ENCODE measurements at regions not wholly inside any gene's neighbourhood (a gene's known extent, or its start where the extent isn't known, plus 50 kb on each side); places are given as distances from the start of the nearest gene placed in this dataset.

- Histone ChIP-seq H3K36me3 (ENCODE audit: insufficient read depth, low read length) (no peaks in the 10 kb centered on the region), H3K4me2 (ENCODE audit: low read depth, low read length, poor library complexity, severe bottlenecking) (no peak overlapping the region), H3K4me1 (ENCODE audit: low read length) (no peaks in the 10 kb centered on the region), H4K20me1 (ENCODE audit: insufficient read depth, low read depth, low read length) (no peaks in the 10 kb centered on the region), H3K27ac (ENCODE audit: low read length) (no peak overlapping the region), H3K9ac (ENCODE audit: low read length) (no peak overlapping the region), H3K9me3 (ENCODE audit: low read length) (no peaks in the 10 kb centered on the region), H2AFZ (ENCODE audit: low read length) (no peak overlapping the region), H3K9me2 (replicated peaks; ENCODE audit: insufficient read depth, low read length) (no peaks in the 10 kb centered on the region), H3K79me2 (ENCODE audit: low read length) (no peaks in the 10 kb centered on the region), H3K4me3 (ENCODE audit: low read length) (no peak overlapping the region), H3K27me3 (ENCODE audit: low read length) (no peaks in the 10 kb centered on the region)
- no peak for DNase-seq
Observed at GRCh38 chr7:109331423-109331822, 761.7 kb downstream of the DNAJB9 start.

- no peaks in the 10 kb centered on the region for H4K20me1 ChIP-seq (ENCODE audit: insufficient read depth, low read depth, low read length)
- no peak overlapping the region for H3K4me2 ChIP-seq (ENCODE audit: low read depth, low read length, poor library complexity, severe bottlenecking)
Observed at GRCh38 chr7:109335951-109336350, 766.3 kb downstream of the DNAJB9 start.

GRCh38 chr7:109336531-109336930 is 766.9 kb downstream of the DNAJB9 start:
- no peak for DNase-seq
- no peak overlapping the region for H3K27ac ChIP-seq (ENCODE audit: low read length)
- H3K9ac ChIP-seq (ENCODE audit: low read length), result no peak overlapping the region
- no peak overlapping the region for H3K4me2 ChIP-seq (ENCODE audit: low read depth, low read length, poor library complexity, severe bottlenecking)
- no peaks in the 10 kb centered on the region for H3K36me3 ChIP-seq (ENCODE audit: insufficient read depth, low read length)
- H3K4me1 ChIP-seq (ENCODE audit: low read length), result no peaks in the 10 kb centered on the region
- no peak overlapping the region for H3K4me3 ChIP-seq (ENCODE audit: low read length)
- H3K79me2 ChIP-seq (ENCODE audit: low read length), result no peaks in the 10 kb centered on the region
- H3K9me2 ChIP-seq (replicated peaks; ENCODE audit: insufficient read depth, low read length), result no peaks in the 10 kb centered on the region
- H3K9me3 ChIP-seq (ENCODE audit: low read length), result no peaks in the 10 kb centered on the region; the same call in 1 of the 2 replicates
- no peaks in the 10 kb centered on the region for H3K27me3 ChIP-seq (ENCODE audit: low read length)
- no peaks in the 10 kb centered on the region for H4K20me1 ChIP-seq (ENCODE audit: insufficient read depth, low read depth, low read length)
- H2AFZ ChIP-seq (ENCODE audit: low read length), result no peak overlapping the region

More at GRCh38 chr7:109335951-109336350, 766.3 kb downstream of the DNAJB9 start:
- Histone ChIP-seq H3K4me3 (ENCODE audit: low read length) (no peak overlapping the region), H3K9ac (ENCODE audit: low read length) (no peak overlapping the region), H3K27me3 (ENCODE audit: low read length) (no peaks in the 10 kb centered on the region), H2AFZ (ENCODE audit: low read length) (no peak overlapping the region), H3K79me2 (ENCODE audit: low read length) (no peaks in the 10 kb centered on the region), H3K9me3 (ENCODE audit: low read length) (no peaks in the 10 kb centered on the region; the same call in 1 of the 2 replicates), H3K9me2 (replicated peaks; ENCODE audit: insufficient read depth, low read length) (no peaks in the 10 kb centered on the region), H3K36me3 (ENCODE audit: insufficient read depth, low read length) (no peaks in the 10 kb centered on the region), H3K27ac (ENCODE audit: low read length) (no peak overlapping the region), H3K4me1 (ENCODE audit: low read length) (no peaks in the 10 kb centered on the region)
- no peak for DNase-seq

- no peak for DNase-seq
- H3K27ac ChIP-seq (ENCODE audit: low read length), result no peak overlapping the region
- no peaks in the 10 kb centered on the region for H4K20me1 ChIP-seq (ENCODE audit: insufficient read depth, low read depth, low read length)
- H3K9me3 ChIP-seq (ENCODE audit: low read length), result no peaks in the 10 kb centered on the region; the same call in 1 of the 2 replicates
- H3K79me2 ChIP-seq (ENCODE audit: low read length), result no peaks in the 10 kb centered on the region
- no peaks in the 10 kb centered on the region for H3K4me1 ChIP-seq (ENCODE audit: low read length)
- no peak overlapping the region for H2AFZ ChIP-seq (ENCODE audit: low read length)
- H3K4me2 ChIP-seq (ENCODE audit: low read depth, low read length, poor library complexity, severe bottlenecking), result no peak overlapping the region
- no peaks in the 10 kb centered on the region for H3K9me2 ChIP-seq (replicated peaks; ENCODE audit: insufficient read depth, low read length)
- no peaks in the 10 kb centered on the region for H3K36me3 ChIP-seq (ENCODE audit: insufficient read depth, low read length)
- no peaks in the 10 kb centered on the region for H3K27me3 ChIP-seq (ENCODE audit: low read length)
- H3K9ac ChIP-seq (ENCODE audit: low read length), result no peak overlapping the region
- H3K4me3 ChIP-seq (ENCODE audit: low read length), result no peak overlapping the region
Observed at GRCh38 chr7:109343678-109344077, 774.0 kb downstream of the DNAJB9 start.

- H3K27me3 ChIP-seq (ENCODE audit: low read length), result no peaks in the 10 kb centered on the region
Observed at GRCh38 chr7:109351493-109351892, 781.8 kb downstream of the DNAJB9 start.

GRCh38 chr7:109354000-109354399 is 784.3 kb downstream of the DNAJB9 start:
- Histone ChIP-seq H3K27ac (ENCODE audit: low read length) (no peak overlapping the region), H3K79me2 (ENCODE audit: low read length) (no peaks in the 10 kb centered on the region), H3K4me1 (ENCODE audit: low read length) (no peaks in the 10 kb centered on the region), H3K9me2 (replicated peaks; ENCODE audit: insufficient read depth, low read length) (no peaks in the 10 kb centered on the region; the same call in 1 of the 2 replicates), H3K36me3 (ENCODE audit: insufficient read depth, low read length) (no peaks in the 10 kb centered on the region), H3K27me3 (ENCODE audit: low read length) (no peaks in the 10 kb centered on the region), H2AFZ (ENCODE audit: low read length) (no peak overlapping the region), H3K4me3 (ENCODE audit: low read length) (no peak overlapping the region), H3K4me2 (ENCODE audit: low read depth, low read length, poor library complexity, severe bottlenecking) (no peak overlapping the region), H4K20me1 (ENCODE audit: insufficient read depth, low read depth, low read length) (no peaks in the 10 kb centered on the region), H3K9ac (ENCODE audit: low read length) (no peak overlapping the region), H3K9me3 (ENCODE audit: low read length) (no peaks in the 10 kb centered on the region)
- no peak for DNase-seq

More at GRCh38 chr7:109351493-109351892, 781.8 kb downstream of the DNAJB9 start:
- no peak for DNase-seq
- Histone ChIP-seq H3K79me2 (ENCODE audit: low read length) (no peaks in the 10 kb centered on the region), H3K4me1 (ENCODE audit: low read length) (no peaks in the 10 kb centered on the region), H3K4me2 (ENCODE audit: low read depth, low read length, poor library complexity, severe bottlenecking) (no peak overlapping the region), H2AFZ (ENCODE audit: low read length) (no peak overlapping the region), H3K4me3 (ENCODE audit: low read length) (no peak overlapping the region), H3K36me3 (ENCODE audit: insufficient read depth, low read length) (no peaks in the 10 kb centered on the region), H4K20me1 (ENCODE audit: insufficient read depth, low read depth, low read length) (no peaks in the 10 kb centered on the region), H3K9ac (ENCODE audit: low read length) (no peak overlapping the region), H3K9me3 (ENCODE audit: low read length) (no peaks in the 10 kb centered on the region), H3K9me2 (replicated peaks; ENCODE audit: insufficient read depth, low read length) (no peaks in the 10 kb centered on the region), H3K27ac (ENCODE audit: low read length) (no peak overlapping the region)

GRCh38 chr7:109354552-109354951 is 784.9 kb downstream of the DNAJB9 start:
- H3K4me3 ChIP-seq (ENCODE audit: low read length), result no peak overlapping the region
- no peak overlapping the region for H3K9ac ChIP-seq (ENCODE audit: low read length)

GRCh38 chr7:109375823-109376222 is 806.1 kb downstream of the DNAJB9 start:
- no peak overlapping the region for H3K4me2 ChIP-seq (ENCODE audit: low read depth, low read length, poor library complexity, severe bottlenecking)
- H3K9ac ChIP-seq (ENCODE audit: low read length), result no peak overlapping the region
- no peaks in the 10 kb centered on the region for H3K4me1 ChIP-seq (ENCODE audit: low read length)
- no peak overlapping the region for H3K4me3 ChIP-seq (ENCODE audit: low read length)
- no peaks in the 10 kb centered on the region for H4K20me1 ChIP-seq (ENCODE audit: insufficient read depth, low read depth, low read length)
- H3K9me3 ChIP-seq (ENCODE audit: low read length), result no peaks in the 10 kb centered on the region
- H3K27ac ChIP-seq (ENCODE audit: low read length), result no peak overlapping the region
- H2AFZ ChIP-seq (ENCODE audit: low read length), result no peak overlapping the region
- no peak for DNase-seq
- H3K36me3 ChIP-seq (ENCODE audit: insufficient read depth, low read length), result no peaks in the 10 kb centered on the region
- H3K9me2 ChIP-seq (replicated peaks; ENCODE audit: insufficient read depth, low read length), result no peaks in the 10 kb centered on the region
- no peaks in the 10 kb centered on the region for H3K27me3 ChIP-seq (ENCODE audit: low read length)
- no peaks in the 10 kb centered on the region for H3K79me2 ChIP-seq (ENCODE audit: low read length)

More at GRCh38 chr7:109354552-109354951, 784.9 kb downstream of the DNAJB9 start:
- H3K27me3 ChIP-seq (ENCODE audit: low read length), result no peaks in the 10 kb centered on the region
- H4K20me1 ChIP-seq (ENCODE audit: insufficient read depth, low read depth, low read length), result no peaks in the 10 kb centered on the region
- H3K9me2 ChIP-seq (replicated peaks; ENCODE audit: insufficient read depth, low read length), result no peaks in the 10 kb centered on the region; the same call in 1 of the 2 replicates
- H3K79me2 ChIP-seq (ENCODE audit: low read length), result no peaks in the 10 kb centered on the region
- no peak overlapping the region for H2AFZ ChIP-seq (ENCODE audit: low read length)
- no peaks in the 10 kb centered on the region for H3K36me3 ChIP-seq (ENCODE audit: insufficient read depth, low read length)
- no peaks in the 10 kb centered on the region for H3K4me1 ChIP-seq (ENCODE audit: low read length)
- H3K9me3 ChIP-seq (ENCODE audit: low read length), result no peaks in the 10 kb centered on the region
- DNase-seq, result no peak
- H3K27ac ChIP-seq (ENCODE audit: low read length), result no peak overlapping the region
- no peak overlapping the region for H3K4me2 ChIP-seq (ENCODE audit: low read depth, low read length, poor library complexity, severe bottlenecking)

- DNase-seq, result no peak
- Histone ChIP-seq H3K9me2 (replicated peaks; ENCODE audit: insufficient read depth, low read length) (no peaks in the 10 kb centered on the region), H3K4me3 (ENCODE audit: low read length) (no peak overlapping the region), H3K4me1 (ENCODE audit: low read length) (no peaks in the 10 kb centered on the region), H4K20me1 (ENCODE audit: insufficient read depth, low read depth, low read length) (no peaks in the 10 kb centered on the region), H2AFZ (ENCODE audit: low read length) (no peak overlapping the region), H3K27me3 (ENCODE audit: low read length) (no peaks in the 10 kb centered on the region), H3K79me2 (ENCODE audit: low read length) (no peaks in the 10 kb centered on the region), H3K4me2 (ENCODE audit: low read depth, low read length, poor library complexity, severe bottlenecking) (no peak overlapping the region), H3K9ac (ENCODE audit: low read length) (no peak overlapping the region), H3K9me3 (ENCODE audit: low read length) (no peaks in the 10 kb centered on the region), H3K27ac (ENCODE audit: low read length) (no peak overlapping the region), H3K36me3 (ENCODE audit: insufficient read depth, low read length) (no peaks in the 10 kb centered on the region)
Observed at GRCh38 chr7:109376576-109376975, 806.9 kb downstream of the DNAJB9 start.

Measured in Karpas-422 (cell line).